Coronary artery (tissue), 2 donors: ENCODE measurements at regions not wholly inside any gene's neighbourhood (a gene's known extent, or its start where the extent isn't known, plus 50 kb on each side); places are given as distances from the start of the nearest gene placed in this dataset.

Source experiments
- DNase-seq: peaks from one replicate; pipeline ENCODE4 v3.0.0-alpha.2; 2017; ENCODE audit warnings: low spot score
- H3K27ac ChIP-seq, 2 donors: fragments of 200-600 bp; sonication (generic); one replicate each; pipeline ENCODE4 v1.5.1; 2016 to 2019
- H3K4me3 ChIP-seq: fragments of 200-600 bp; sonication (generic); 2 replicates; pipeline ENCODE4 v1.5.1; 2016; ENCODE audit warnings: mild to moderate bottlenecking, moderate library complexity
- CTCF ChIP-seq: fragments of 200-600 bp; sonication (generic); IDR thresholded peaks from one replicate; pipeline ENCODE4 v1.5.1; 2019; ENCODE audit warnings: antibody characterized with exemption

- no peak for DNase-seq
- TF ChIP-seq CTCF = no peak
- H3K4me3 ChIP-seq = no peak overlapping the region
- H3K27ac ChIP-seq = no peak overlapping the region
These were observed 663.6 kb downstream of the BCL11B start for GRCh38 chr14:98608071-98609060.

- no peak overlapping the region for H3K4me3 ChIP-seq
These were observed 659.4 kb downstream of the BCL11B start for GRCh38 chr14:98612434-98613200.

GRCh38 chr14:98614741-98615140 is 657.3 kb downstream of the BCL11B start:
- no peak for DNase-seq
- H3K27ac ChIP-seq = no peak overlapping the region
- TF ChIP-seq CTCF = no peak
- no peak overlapping the region for H3K4me3 ChIP-seq

More at GRCh38 chr14:98612434-98613200, 659.4 kb downstream of the BCL11B start:
- TF ChIP-seq CTCF = no peak
- no peak overlapping the region for H3K27ac ChIP-seq
- DNase-seq = no peak

GRCh38 chr14:98622208-98623051 is 649.6 kb downstream of the BCL11B start:
- DNase-seq = no peak
- Histone ChIP-seq H3K4me3 (no peak overlapping the region), H3K27ac (no peak overlapping the region)
- TF ChIP-seq CTCF = no peak

GRCh38 chr14:98623788-98624415 is 648.1 kb downstream of the BCL11B start:
- no peak for TF ChIP-seq CTCF

GRCh38 chr14:98633380-98633779 is 638.6 kb downstream of the BCL11B start:
- DNase-seq = no peak

More at GRCh38 chr14:98623788-98624415, 648.1 kb downstream of the BCL11B start:
- no peak for DNase-seq
- Histone ChIP-seq H3K27ac (no peak overlapping the region), H3K4me3 (no peak overlapping the region)

More at GRCh38 chr14:98633380-98633779, 638.6 kb downstream of the BCL11B start:
- no peak for TF ChIP-seq CTCF
- no peak overlapping the region for H3K27ac ChIP-seq
- H3K4me3 ChIP-seq = no peak overlapping the region
